HUES48 (cell line): ENCODE measurements at regions not wholly inside any gene's neighbourhood (a gene's known extent, or its start where the extent isn't known, plus 50 kb on each side); places are given as distances from the start of the nearest gene placed in this dataset.
A peak's percentile ranks its signal among the peaks of the same experiment; 100 is the strongest.

Experiments
- H3K27ac ChIP-seq: one replicate; pipeline ENCODE4 v1.7.0; 2013; ENCODE audit warnings: low read depth, low read length, inconsistent platforms
- H3K27me3 ChIP-seq: 2 replicates; pipeline ENCODE4 v1.6.1; 2013; ENCODE audit warnings: mild to moderate bottlenecking, low read length; ENCODE audit not compliant: control insufficient read depth, insufficient read depth
- H3K36me3 ChIP-seq: 2 replicates; pipeline ENCODE4 v1.6.1; 2013; ENCODE audit warnings: low read length; ENCODE audit not compliant: control insufficient read depth, insufficient read depth
- H3K4me1 ChIP-seq: 2 replicates; pipeline ENCODE4 v1.6.1; 2013; ENCODE audit warnings: mild to moderate bottlenecking, low read length; ENCODE audit not compliant: control insufficient read depth, insufficient read depth
- H3K4me3 ChIP-seq: 2 replicates; pipeline ENCODE4 v1.5.1; 2013; ENCODE audit warnings: mild to moderate bottlenecking, low read depth, low read length
- H3K9ac ChIP-seq: 2 replicates; pipeline ENCODE4 v1.6.1; 2013; ENCODE audit warnings: mild to moderate bottlenecking, low read depth, low read length, moderate library complexity
- H3K9me3 ChIP-seq: 2 replicates; pipeline ENCODE4 v1.6.1; 2013; ENCODE audit warnings: low read length; ENCODE audit not compliant: control insufficient read depth, insufficient read depth

DNA sequence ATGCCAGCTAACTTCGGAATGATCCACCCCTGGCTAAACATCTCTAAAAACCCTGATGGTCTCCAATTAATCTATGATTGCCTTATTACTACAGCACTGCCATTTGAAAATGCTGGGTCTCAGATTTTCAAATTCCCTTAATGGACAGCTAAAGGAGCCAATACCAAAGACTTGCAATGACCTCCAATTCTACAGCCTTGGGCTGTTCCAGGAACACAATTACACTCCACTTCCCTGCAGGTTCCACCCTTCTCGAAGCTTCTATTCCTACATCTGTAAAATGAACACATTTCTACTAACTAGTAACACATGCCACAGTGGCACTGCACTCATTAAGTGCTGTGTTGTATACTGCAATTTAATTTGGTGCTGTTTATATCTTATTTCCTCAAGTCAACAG, 85.7 kb upstream of the AK4 start:
- Histone ChIP-seq H3K9ac (no peak overlapping the region), H3K27me3 (no peaks in the 10 kb centered on the region), H3K4me1 (peaks cover 15% of the 10 kb centered on the region), H3K36me3 (peaks cover 14% of the 10 kb centered on the region), H3K4me3 (no peak overlapping the region), H3K9me3 (no peaks in the 10 kb centered on the region), H3K27ac (no peak overlapping the region)

DNA sequence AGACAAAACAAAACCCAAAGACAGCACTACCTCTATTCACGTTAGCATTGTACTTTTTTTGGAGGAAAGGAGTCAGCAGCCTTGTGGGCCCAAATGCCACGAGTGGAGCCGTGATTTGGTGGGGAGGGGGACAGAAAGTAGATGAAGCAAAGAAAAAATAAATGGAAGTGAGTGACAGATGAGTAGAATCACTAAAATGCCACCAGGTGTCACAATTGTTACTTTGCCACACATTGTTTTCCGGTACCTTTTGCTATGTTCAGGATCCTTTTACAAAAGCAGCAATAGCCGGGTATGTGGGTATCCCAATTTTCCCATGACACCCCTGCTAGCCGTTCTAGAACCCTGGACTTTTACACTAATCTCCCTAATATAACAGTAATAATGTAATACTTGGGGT, 85.0 kb upstream of the AK4 start:
- H3K27me3 ChIP-seq, result no peaks in the 10 kb centered on the region
- H3K4me3 ChIP-seq, result no peak overlapping the region
- peaks cover 7% of the 10 kb centered on the region for H3K36me3 ChIP-seq
- no peaks in the 10 kb centered on the region for H3K9me3 ChIP-seq
- no peak overlapping the region for H3K27ac ChIP-seq
- H3K9ac ChIP-seq, result no peak overlapping the region
- peaks cover 15% of the 10 kb centered on the region for H3K4me1 ChIP-seq

DNA sequence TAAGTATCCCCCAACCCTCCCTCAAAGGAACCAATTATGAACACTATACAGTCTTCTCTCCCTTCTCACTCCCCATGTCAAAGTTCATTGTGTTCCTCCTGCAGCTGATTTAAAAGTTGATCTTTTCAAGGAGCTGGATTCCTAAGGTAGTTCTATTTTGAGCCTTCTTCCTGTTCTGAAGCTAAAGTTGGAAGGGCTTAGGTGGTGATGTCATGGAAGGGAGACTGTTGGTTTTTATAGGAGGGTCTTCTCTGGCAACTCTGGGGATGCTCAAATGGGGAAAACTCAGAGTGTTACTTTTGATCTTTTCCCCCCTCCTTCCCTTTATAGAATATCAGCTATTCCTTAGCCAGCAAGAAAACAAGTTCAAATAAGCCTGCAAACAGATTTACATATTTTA, 83.0 kb upstream of the AK4 start:
- H3K27ac ChIP-seq, result no peak overlapping the region
- H3K4me1 ChIP-seq, result peaks cover 31% of the 10 kb centered on the region
- no peaks in the 10 kb centered on the region for H3K9me3 ChIP-seq
- H3K9ac ChIP-seq, result no peak overlapping the region
- no peaks in the 10 kb centered on the region for H3K36me3 ChIP-seq
- H3K27me3 ChIP-seq, result no peaks in the 10 kb centered on the region; the same call in 1 of the 2 replicates
- H3K4me3 ChIP-seq, result peak overlapping the region; percentile 86

DNA sequence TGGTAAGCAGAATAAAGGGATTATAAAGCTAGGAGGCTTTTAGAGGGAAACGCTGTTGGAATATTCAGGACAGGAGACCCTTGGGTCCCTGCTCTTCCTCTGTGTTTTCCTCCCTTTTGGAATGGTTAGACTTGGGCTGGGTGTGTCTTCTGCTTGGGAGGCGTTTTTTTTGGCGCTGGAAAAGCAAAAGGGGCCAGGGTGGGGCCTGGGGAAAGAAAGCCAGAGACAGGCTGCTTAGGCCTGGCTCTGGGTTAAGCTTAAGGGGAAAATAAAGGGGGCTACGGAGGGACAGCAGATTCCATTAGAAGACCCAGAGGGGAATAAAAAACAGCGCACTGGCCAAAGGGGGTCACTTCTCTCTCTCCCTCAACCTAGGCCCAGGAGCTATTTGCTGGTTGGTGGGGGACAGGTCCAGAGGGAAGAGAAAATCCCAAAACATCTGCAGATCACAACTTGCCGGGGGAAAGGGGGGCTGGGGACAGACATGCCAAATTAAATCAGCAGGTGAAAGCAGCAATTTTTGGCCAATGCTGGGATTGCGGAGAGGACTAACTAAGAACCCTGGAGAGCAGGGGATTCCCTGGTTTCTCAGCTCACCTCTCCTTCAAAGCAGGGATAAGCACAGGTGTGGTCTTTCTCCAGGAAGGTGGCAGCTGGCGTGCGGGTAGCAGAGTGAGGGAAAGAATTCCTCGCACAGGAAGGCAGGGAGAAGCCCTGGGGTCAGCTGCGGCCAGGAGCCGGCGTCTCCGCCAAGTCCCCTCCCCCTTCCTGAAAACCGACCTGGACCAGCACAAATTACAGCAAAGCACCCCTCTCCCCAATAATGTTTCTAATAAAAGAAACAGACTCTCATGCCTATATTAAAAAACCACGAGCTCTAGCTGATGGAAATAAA, 82.2 kb upstream of the AK4 start:
- Histone ChIP-seq H3K27ac (peak overlapping the region; percentile 96), H3K4me3 (peak overlapping the region; percentile 86)

DNA sequence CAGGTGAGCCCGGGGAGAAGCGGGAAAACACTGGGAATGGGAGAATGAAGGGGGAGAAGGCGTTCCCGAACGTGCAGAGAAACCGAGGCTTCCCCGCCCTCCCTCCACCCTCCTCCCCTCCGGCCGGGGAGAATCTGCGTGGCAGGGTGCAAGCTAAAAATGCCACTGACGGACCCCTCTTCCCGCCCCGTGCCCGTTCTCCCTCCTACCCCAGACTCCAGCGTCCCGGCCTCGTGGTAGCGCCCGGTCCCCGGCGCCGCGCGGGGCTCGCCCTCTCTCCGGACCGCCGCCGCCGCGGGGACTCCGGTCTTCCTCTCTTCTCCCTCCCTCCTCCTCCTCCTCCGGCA, 81.6 kb upstream of the AK4 start:
- no peaks in the 10 kb centered on the region; the same call in 1 of the 2 replicates for H3K27me3 ChIP-seq
- no peaks in the 10 kb centered on the region for H3K9me3 ChIP-seq
- peak overlapping the region; percentile 86 for H3K4me3 ChIP-seq
- H3K36me3 ChIP-seq, result no peaks in the 10 kb centered on the region
- peak overlapping the region; percentile 96 for H3K27ac ChIP-seq
- H3K9ac ChIP-seq, result peak overlapping the region; percentile 95
- H3K4me1 ChIP-seq, result peaks cover 31% of the 10 kb centered on the region

More for the DNA sequence above, 82.2 kb upstream of the AK4 start:
- Histone ChIP-seq H3K27me3 (no peaks in the 10 kb centered on the region; the same call in 1 of the 2 replicates), H3K36me3 (no peaks in the 10 kb centered on the region), H3K9me3 (no peaks in the 10 kb centered on the region), H3K4me1 (peaks cover 31% of the 10 kb centered on the region), H3K9ac (peak overlapping the region; percentile 95)

DNA sequence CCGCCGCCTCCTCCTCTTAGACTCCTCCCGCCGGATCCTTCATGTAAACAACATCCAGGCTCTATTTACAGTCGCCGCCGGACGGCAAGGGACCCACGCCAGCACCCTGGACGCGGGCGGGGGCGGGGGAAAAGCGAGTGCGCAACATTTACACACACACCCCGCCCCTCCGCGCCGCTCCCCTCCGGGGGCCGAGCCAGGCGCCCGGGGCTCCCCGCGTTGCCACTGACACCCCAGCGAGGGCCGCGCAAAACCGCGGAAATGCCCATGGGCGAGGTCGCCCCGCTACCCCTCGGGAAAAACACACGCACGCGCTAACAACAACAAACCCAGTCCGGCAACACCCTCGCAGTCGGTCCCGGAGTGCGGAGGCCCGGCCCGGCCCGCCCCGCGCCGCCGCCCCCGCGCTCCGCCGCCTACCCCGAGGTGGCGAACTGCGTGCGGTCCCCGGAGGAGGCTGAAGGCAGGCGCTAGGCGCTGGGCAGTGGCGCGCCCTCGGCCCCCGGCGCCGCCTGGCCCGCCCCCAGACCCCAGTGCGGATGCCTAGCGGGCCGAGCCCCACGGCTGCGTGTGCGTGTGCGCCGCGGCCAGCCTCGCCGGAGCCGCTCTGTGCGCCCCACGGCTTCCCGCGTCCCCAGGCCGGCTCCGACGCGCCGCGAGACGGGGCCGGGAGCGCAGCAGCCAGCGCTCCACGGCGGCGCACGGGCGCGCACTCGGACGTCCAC, 81.1 kb upstream of the AK4 start:
- Histone ChIP-seq H3K4me3 (peak overlapping the region; percentile 86), H3K36me3 (no peaks in the 10 kb centered on the region), H3K4me1 (peaks cover 31% of the 10 kb centered on the region), H3K27ac (peak overlapping the region; percentile 96), H3K27me3 (no peaks in the 10 kb centered on the region; the same call in 1 of the 2 replicates), H3K9ac (peak overlapping the region; percentile 95; the same call in 1 of the 2 replicates), H3K9me3 (no peaks in the 10 kb centered on the region)

DNA sequence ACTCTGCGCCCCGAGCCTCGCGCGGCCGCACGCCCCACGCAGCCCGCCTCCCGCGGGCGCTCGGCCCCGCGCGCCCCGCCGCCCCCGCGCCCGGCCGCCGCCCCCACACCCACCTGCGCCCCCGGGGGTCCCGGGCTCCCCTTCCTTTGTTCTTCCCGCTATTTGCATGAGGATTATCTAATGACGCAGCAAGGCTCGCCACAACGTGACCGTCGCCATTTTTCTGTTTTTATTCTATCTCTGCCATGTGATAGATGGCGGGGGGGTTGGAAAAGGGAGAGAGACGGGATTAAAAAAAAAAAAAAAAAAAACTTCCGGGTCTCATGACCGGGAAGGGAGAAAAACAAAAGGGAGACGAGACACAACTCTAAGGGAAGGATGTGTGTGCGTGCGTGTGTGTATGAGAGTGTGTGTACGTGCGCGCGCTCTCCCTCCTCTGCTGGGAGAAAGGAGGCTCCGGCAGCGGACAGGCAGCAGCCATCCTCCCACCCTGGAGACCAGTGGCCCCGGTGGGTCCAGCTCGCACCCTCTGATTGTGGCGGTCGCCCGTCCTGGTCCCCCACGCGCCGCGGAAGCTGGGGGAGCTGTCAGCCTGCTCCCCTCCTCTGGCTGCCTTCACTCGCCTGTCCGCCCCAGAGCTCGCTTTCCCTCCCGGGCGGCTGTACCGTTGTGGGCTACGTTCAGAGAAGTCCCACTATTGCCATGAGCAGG, 80.4 kb upstream of the AK4 start:
- H3K9me3 ChIP-seq, result no peaks in the 10 kb centered on the region
- no peaks in the 10 kb centered on the region; the same call in 1 of the 2 replicates for H3K27me3 ChIP-seq
- peak overlapping the region; percentile 86 for H3K4me3 ChIP-seq
- H3K27ac ChIP-seq, result peak overlapping the region; percentile 96
- peak overlapping the region; percentile 95 for H3K9ac ChIP-seq
- H3K4me1 ChIP-seq, result peaks cover 31% of the 10 kb centered on the region
- no peaks in the 10 kb centered on the region for H3K36me3 ChIP-seq

DNA sequence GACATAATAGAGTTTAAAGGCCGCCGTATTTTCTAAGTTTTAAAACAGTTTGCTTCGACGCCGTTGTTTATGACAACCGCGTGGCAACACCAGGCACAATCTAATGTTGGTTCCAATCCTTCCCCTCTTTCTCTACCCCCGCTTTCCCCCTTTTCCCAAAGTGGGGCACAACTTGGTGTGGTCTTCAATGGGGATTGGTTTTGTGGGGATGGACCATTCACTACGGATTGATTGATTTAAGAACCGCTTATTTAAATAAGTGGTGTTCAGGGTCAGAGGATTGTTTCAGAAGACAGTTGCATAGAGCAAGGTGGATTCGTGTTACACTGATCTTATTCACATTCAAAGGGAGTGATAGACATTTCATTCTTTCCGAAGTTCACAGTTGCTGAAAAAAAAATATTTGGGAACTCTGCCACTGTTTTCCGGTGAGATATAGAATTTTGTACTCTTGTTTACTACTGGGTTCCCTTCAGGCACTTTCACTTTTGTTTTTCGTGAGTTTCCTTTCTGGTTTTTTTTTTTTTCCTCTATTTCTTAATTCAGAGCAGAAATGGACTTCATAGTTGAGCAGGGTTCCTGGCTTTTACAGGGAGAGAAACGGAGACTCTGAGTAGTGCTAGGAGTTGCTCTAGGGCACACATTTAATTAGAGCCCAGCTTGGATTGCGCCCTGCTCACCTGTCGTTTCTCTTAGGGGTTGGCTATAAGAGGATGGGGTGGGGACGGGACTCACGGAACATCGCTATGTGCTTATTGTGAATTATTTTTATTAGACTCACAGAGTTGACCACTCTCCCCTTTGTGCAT, 79.6 kb upstream of the AK4 start:
- H3K4me1 ChIP-seq, result peaks cover 31% of the 10 kb centered on the region
- H3K9ac ChIP-seq, result peak overlapping the region; percentile 95
- no peaks in the 10 kb centered on the region for H3K9me3 ChIP-seq
- no peaks in the 10 kb centered on the region for H3K36me3 ChIP-seq
- H3K27me3 ChIP-seq, result no peaks in the 10 kb centered on the region; the same call in 1 of the 2 replicates
- H3K4me3 ChIP-seq, result peak overlapping the region; percentile 86
- H3K27ac ChIP-seq, result peak overlapping the region; percentile 96

DNA sequence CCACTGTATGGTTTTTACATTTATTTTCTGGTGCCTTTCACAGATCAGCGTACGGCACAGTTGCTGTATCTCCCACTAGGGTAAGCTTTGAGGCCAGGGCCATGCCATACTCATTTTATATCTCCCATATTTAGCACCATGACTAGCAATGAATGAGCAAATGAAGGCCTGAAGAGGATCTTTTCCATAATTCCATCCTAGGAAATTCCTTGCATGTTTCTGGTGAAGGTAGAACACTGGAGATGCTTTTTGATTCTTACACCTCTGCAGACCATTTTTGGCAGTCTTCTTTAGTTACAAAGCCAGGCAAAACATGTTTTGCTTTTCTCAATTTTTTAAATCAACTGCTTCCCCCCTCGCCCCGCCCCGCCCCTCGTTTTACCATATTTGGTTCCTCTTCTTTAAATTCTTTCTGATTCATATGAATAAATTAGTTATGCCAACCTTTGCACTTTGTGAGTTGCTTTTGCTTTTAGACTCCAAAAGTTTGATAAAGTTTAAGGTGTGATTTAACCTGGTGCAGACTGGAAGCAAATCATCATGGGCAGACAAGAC, 78.9 kb upstream of the AK4 start:
- Histone ChIP-seq H3K9me3 (no peaks in the 10 kb centered on the region), H3K27ac (no peak overlapping the region), H3K4me1 (peaks cover 30% of the 10 kb centered on the region), H3K27me3 (no peaks in the 10 kb centered on the region; the same call in 1 of the 2 replicates), H3K36me3 (no peaks in the 10 kb centered on the region), H3K9ac (peak overlapping the region; percentile 95; the same call in 1 of the 2 replicates), H3K4me3 (peak overlapping the region; percentile 86)

DNA sequence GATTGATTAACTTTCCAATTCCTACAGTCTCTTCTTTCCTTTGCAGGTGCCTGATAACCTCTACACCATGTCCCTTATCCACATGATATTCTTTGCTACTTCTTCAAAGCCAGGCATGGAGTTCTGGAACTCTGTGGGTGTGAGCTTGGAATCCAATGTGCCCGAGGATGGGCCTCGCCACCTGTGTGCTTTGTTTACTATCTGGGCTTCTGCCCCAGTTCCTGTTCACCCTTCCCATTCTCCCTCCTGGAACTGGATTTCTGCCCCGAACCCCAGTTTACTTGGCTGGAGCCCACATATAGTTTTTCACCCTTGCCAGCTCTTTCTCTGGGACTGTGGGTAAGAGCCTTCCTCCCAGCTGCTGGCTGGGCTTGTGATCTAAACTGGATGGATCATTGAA, 75.2 kb upstream of the AK4 start:
- Histone ChIP-seq H3K36me3 (no peaks in the 10 kb centered on the region), H3K4me3 (no peak overlapping the region), H3K9me3 (no peaks in the 10 kb centered on the region), H3K4me1 (peaks cover 16% of the 10 kb centered on the region), H3K27me3 (no peaks in the 10 kb centered on the region; the same call in 1 of the 2 replicates), H3K27ac (no peak overlapping the region), H3K9ac (no peak overlapping the region)
